Anterior cingulate cortex (tissue), 58 donors: ENCODE measurements at regions not wholly inside any gene's neighbourhood (a gene's known extent, or its start where the extent isn't known, plus 50 kb on each side); places are given as distances from the start of the nearest gene placed in this dataset.
"Not testable (repeated sequence)": the region's sequence is repeated elsewhere in the genome, so short reads cannot be mapped to it uniquely, and the experiment has no call there.

Experiments used
- DNase-seq, 58 donors: peaks; one replicate each; lab custom pipeline; 2025; lab: John Stamatoyannopoulos, UW

GRCh38 chr11:71131861-71132260 lies 120.5 kb downstream of the SHANK2 start:
- DNase-seq: no peak

- DNase-seq: no peak
Measured at GRCh38 chr11:71130106-71130505, 122.3 kb downstream of the SHANK2 start.

DNA sequence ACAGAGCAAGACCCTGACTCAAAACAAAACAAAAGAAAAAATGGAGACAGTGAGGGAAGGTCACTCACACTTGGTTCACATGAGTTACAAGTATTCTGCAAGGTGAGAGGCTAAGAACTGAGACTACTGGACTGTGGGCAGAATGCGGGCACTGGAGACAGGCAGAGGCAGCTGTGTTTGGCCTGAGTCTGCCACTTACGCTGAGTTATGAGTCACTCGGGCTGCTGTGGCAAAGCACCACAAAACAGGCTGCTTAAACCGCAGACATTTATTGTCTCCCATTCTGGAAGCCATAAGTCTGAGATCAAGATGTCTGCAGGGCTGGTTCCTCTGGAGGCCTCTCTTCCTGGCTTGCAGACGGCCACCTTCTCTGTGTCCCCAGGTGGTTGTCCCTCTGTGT lies 122.8 kb downstream of the SHANK2 start:
- peak in 1 of 58 donors; percentile 14 for DNase-seq

GRCh38 chr11:71127806-71128205 lies 124.6 kb downstream of the SHANK2 start:
- DNase-seq: no peak

DNA sequence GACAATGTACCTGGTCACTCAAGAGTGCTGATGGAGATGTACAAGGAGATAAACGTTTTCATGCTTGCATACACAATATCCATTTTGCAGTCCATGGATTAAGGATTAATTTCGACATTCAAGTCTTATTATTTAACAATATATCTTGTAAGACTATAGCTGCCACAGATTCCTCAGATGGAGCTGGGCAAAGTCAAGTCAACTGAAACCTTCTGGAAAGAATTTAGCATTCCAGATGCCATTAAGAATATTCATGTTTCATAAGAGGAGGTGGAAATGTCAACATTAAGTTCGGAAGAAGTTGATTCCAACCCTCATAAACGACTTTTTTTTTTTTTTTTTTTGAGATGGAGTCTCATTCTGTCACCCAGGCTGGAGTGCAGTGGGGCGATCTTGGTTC lies 126.0 kb downstream of the SHANK2 start:
- DNase-seq: not testable (repeated sequence)

- DNase-seq: no peak
Measured at GRCh38 chr11:71125150-71125549, 127.2 kb downstream of the SHANK2 start.

DNA sequence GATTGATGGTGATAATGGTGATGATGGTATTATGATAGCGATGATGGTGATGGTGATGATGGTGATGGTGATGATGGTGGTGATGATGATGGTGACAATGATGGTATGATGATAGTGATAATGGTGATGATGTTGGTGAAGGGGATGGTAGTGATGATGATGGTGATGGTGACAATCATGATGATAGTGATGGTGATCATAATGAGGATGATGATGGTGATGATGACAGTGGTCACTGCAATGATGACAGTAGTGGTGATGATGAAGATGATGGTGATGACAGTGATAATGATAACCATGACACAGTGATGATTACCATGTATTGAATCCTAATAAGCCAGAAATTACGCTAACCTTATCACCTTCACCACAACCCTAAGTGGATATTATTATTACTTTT lies 128.2 kb downstream of the SHANK2 start:
- no peak for DNase-seq

DNA sequence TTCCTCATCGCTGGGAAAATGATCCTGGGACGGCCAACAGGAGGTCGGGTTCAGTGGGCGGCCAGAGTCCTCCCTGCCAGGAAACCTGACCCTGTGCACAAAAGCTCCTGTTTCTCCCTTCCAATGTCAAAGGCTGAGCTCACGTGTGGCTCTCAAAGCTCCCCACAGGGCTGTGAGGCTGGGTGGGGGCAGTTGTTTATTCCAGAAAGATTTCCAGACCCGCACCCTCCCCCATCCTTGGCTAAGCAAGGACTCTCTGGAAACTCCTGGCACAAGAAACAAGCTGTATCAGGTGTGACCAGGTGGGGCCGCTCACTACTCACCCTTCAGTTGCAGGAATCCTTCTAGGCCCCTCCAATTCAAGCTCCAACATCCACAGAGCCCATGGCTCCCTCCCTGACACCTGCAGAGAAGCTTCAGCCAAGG lies 131.9 kb downstream of the SHANK2 start:
- no peak for DNase-seq

GRCh38 chr11:71119656-71120269 lies 132.6 kb downstream of the SHANK2 start:
- peak in 1 of 58 donors; percentile 14 for DNase-seq

GRCh38 chr11:71118671-71119250 lies 133.6 kb downstream of the SHANK2 start:
- DNase-seq: no peak

GRCh38 chr11:71117311-71117710 lies 135.1 kb downstream of the SHANK2 start:
- DNase-seq: no peak

- DNase-seq: no peak
Measured at GRCh38 chr11:71116693-71117040, 135.7 kb downstream of the SHANK2 start.

DNA sequence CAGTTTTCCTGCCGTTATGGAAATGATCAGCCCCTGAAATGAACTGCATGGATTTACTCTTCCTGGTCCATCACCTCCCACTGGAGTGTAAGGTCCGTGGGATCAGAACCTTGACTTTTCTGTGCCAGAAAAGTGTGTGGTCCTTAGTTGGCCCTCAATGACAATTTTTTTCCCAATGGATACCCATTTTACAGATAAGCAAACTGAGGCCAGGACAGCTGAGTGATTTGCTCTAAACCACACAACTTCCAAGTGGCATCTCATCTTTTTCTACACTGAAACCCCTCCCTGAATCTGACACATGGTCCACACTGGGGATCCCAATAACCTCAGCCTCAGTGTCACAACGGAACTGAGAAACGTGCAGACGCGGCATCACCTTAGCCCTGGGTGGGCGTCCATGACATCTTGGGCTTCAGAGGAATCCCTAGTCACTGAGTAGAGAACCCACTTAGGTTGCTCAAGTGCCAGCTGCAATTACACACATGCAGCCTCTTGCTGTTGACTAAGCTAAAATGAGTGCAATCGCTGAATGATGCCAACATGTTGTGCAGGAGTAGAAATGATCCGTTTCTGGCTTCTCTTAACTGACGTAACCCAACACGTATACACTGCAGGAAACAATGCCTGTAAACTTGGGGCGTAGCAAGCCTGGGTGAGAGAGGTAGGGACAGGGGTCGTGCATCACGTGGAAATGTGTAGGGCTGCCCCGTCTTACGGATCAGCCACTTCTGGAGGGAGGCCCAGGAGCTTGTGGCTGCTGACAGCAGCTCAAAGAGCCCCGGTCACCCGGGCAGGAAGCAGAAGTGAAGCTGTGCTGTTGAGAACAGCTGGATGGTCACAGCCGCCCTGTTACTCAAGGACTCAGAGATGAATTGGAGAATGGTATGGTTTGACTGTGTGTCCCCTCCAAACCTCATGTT lies 136.3 kb downstream of the SHANK2 start:
- no peak for DNase-seq

DNA sequence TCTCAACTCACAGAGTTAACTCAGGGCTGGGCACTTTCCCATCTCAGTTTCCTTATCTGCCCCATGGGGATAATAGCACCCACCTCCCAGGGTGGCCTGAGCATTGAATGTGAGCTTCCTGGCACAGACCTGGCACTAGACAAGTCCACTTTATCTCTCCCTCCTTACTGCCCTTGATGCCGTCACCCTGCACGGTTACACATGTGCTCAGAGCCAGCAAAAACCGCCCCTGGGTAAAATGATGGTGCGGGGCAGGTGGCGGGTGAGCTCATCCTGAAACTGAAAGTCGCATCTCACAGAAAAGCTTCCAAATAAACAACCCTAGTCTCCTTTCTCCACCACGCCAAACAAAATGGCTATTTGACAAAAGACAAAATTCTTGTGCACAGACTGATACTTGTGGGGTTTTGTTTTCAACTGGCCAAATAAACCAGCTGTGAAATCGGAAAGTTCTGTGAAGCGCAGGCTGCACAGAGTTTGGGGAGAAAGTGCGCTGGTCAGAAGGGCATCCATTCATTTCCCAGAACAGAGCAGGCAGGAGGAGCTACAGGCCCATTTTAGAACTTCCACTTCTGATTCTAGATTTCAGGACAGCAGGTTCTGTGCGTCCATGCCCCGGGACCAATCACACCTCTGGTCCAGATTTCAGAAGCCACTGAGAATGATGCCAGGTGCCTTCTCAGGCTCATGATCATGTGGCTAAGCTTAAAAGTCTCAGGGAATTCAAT lies 138.1 kb downstream of the SHANK2 start:
- peak in 13 of 58 donors; percentile 3 to 36 (median 10) for DNase-seq

DNA sequence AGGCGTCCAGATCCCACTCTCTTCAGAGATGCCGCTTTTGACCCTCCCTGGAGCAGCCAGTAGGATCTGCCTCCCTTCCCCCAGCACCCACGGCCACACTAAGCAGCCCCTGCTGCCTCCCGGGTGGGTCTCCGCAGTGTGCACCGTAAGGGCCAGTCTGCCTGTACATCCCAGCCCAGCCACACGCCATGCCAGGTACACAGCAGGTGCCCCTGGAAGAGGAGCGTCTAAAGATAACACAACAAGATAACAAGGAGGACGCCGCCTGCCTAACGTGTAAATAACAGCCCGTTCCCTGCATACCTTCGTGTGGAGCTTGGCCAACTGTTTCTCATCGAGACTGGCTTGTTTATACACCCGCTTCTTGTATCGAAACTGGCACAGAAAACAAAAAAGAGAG lies 139.4 kb downstream of the SHANK2 start:
- DNase-seq: no peak

DNA sequence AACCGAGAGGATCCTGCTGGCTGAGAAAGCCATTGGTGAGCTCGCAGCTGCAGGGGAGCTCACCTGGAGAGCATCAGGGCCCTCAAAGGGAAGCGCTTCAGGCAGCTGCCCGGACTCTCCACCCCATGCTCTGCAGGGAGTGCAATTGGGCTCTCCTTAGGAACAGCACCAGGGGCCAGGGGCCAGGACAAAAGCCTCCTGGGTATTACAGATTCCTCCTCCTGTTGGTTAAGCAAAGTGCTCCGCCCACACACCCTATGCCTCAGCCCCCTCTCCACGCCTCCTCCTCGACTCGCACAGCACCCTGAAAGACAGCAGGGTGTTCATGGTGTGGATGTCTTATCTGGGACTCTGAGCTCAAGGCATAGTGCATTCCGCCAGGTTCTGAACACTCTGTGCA lies 139.9 kb downstream of the SHANK2 start:
- DNase-seq: peak in 1 of 58 donors; percentile 27

DNA sequence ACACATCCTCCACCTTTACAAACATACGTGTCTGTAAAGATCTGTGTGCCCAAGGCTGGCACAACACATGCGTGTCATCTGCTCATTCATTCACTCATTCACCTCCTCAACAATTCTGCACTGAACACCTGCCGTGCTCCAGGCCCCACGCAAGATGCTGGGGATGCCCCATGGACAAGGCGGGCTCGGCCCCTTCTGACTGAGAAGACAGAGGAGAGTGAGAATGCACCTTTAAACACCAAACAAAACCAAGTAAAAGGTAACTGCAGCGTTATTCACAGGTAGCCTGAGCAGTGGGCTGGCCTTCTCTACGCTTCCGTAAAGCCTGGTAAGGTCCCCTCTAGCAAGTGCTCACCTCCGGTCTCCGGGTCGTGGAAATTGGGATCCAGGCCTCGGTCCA lies 142.8 kb downstream of the SHANK2 start:
- no peak for DNase-seq

GRCh38 chr11:71109186-71109585 lies 143.2 kb downstream of the SHANK2 start:
- no peak for DNase-seq

DNA sequence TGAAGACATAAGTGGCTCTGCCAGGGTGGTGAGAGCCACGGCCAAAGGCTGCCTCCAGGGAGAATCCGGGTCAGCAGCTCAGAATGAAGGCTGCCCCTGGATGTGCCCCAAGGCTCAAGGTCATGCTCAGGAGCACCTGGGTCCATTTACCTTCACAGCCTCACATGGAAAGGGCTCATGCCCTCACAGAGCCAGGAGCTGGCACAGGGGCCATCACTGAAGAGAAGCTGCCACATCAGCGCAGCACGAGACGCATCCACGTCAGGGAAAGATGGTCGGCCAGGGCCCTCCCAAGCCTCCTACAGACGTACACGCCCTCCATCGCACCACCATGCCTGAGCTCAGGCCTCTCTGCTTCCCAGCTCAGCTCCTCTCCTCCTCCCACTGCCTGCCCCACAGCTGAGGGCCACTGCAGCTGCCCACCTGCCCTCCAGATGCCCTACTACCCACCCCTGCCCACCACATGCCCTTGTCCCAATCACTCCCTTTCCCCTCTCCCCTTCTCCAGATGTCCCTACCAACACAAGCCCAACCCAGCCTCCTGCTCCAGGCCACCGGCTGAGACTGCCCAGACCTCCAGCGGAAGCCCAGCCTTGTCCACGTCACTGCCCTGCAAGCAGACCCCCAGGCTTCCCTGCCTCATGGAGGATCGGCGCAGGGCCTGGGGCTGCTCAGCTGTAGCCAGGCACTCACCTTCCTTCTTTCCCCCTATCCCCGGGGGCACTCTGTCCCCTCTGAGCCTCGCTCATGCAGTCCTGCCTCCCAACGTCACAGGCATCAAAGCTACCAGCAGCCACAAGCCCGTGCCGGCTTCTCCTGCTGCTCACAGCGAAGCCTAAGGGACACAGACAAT lies 144.1 kb downstream of the SHANK2 start:
- no peak for DNase-seq

- no peak for DNase-seq
Measured at GRCh38 chr11:71106671-71107070, 145.7 kb downstream of the SHANK2 start.
